Esophagus muscularis mucosa (tissue), 3 donors: ENCODE measurements at regions not wholly inside any gene's neighbourhood (a gene's known extent, or its start where the extent isn't known, plus 50 kb on each side); places are given as distances from the start of the nearest gene placed in this dataset.

Source experiments
- CTCF ChIP-seq, 3 experiments: fragments of 200-600 bp in 2 of 3; fragments of 450-650 bp in 1 of 3; sonication (generic) in 2 of 3; IDR thresholded peaks; one replicate each; pipeline ENCODE4 v1.5.1; 2017 to 2019; ENCODE audit warnings: antibody characterized with exemption in 3 of 3, mild to moderate bottlenecking in 2 of 3, moderate library complexity in 1 of 3
- POLR2A ChIP-seq: fragments of 450-650 bp; IDR thresholded peaks from one replicate; pipeline ENCODE4 v1.6.1; 2017; ENCODE audit warnings: antibody characterized with exemption, moderate library complexity, mild to moderate bottlenecking, low read depth

GRCh38 chrX:50978920-50979682 is 68.6 kb downstream of the BMP15 start:
- TF ChIP-seq CTCF (IDR thresholded peaks at IDR 0.05) = no peak
- no peak for TF ChIP-seq POLR2A
